Activated naive CD8-positive, alpha-beta T cell (primary cell): ENCODE measurements at regions not wholly inside any gene's neighbourhood (a gene's known extent, or its start where the extent isn't known, plus 50 kb on each side); places are given as distances from the start of the nearest gene placed in this dataset.
"Not testable (repeated sequence)": the region's sequence is repeated elsewhere in the genome, so short reads cannot be mapped to it uniquely, and the experiment has no call there.

Experiments used
- H3K27ac Mint-ChIP-seq: one replicate; pipeline ENCODE4 v1.8.0; 2021; ENCODE audit warnings: mixed read lengths
- H3K27me3 Mint-ChIP-seq: one replicate; pipeline ENCODE4 v1.8.0; 2021; ENCODE audit warnings: mixed read lengths
- H3K36me3 Mint-ChIP-seq: one replicate; pipeline ENCODE4 v1.8.0; 2021; ENCODE audit warnings: mixed read lengths
- H3K4me1 Mint-ChIP-seq: one replicate; pipeline ENCODE4 v1.8.0; 2021; ENCODE audit warnings: low read depth, mixed read lengths
- H3K4me3 Mint-ChIP-seq: one replicate; pipeline ENCODE4 v1.8.0; 2021; ENCODE audit warnings: mild to moderate bottlenecking, mixed read lengths
- H3K9me3 Mint-ChIP-seq: one replicate; pipeline ENCODE4 v1.8.0; 2021; ENCODE audit warnings: low read depth, mixed read lengths

- no peak overlapping the region for H3K27ac Mint-ChIP-seq
- peaks cover 10% of the 10 kb centered on the region for H3K4me1 Mint-ChIP-seq
- H3K9me3 Mint-ChIP-seq = no peaks in the 10 kb centered on the region
- no peak overlapping the region for H3K4me3 Mint-ChIP-seq
- no peaks in the 10 kb centered on the region for H3K27me3 Mint-ChIP-seq
- peaks cover 34% of the 10 kb centered on the region for H3K36me3 Mint-ChIP-seq
Measured at GRCh38 chr7:149584530-149584929, 86.9 kb upstream of the ZNF746 start.

GRCh38 chr7:149584009-149584408 is 86.4 kb upstream of the ZNF746 start:
- Mint-ChIP-seq H3K9me3 (no peaks in the 10 kb centered on the region), H3K27me3 (no peaks in the 10 kb centered on the region), H3K4me1 (peaks cover 10% of the 10 kb centered on the region), H3K27ac (no peak overlapping the region), H3K4me3 (no peak overlapping the region), H3K36me3 (peaks cover 31% of the 10 kb centered on the region)

- Mint-ChIP-seq H3K27ac (no peak overlapping the region), H3K4me3 (no peak overlapping the region), H3K4me1 (peaks cover 10% of the 10 kb centered on the region), H3K9me3 (no peaks in the 10 kb centered on the region), H3K27me3 (no peaks in the 10 kb centered on the region), H3K36me3 (peaks cover 37% of the 10 kb centered on the region)
Measured at GRCh38 chr7:149580328-149580727, 82.7 kb upstream of the ZNF746 start.

GRCh38 chr7:149579365-149579764 is 81.8 kb upstream of the ZNF746 start:
- not testable (repeated sequence) for H3K4me3 Mint-ChIP-seq, H3K9me3 Mint-ChIP-seq, H3K27me3 Mint-ChIP-seq, H3K27ac Mint-ChIP-seq, H3K4me1 Mint-ChIP-seq
- peaks cover 37% of the 10 kb centered on the region for H3K36me3 Mint-ChIP-seq

GRCh38 chr7:149574428-149574827 is 76.8 kb upstream of the ZNF746 start:
- not testable (repeated sequence) for H3K27me3 Mint-ChIP-seq, H3K4me3 Mint-ChIP-seq, H3K4me1 Mint-ChIP-seq, H3K27ac Mint-ChIP-seq
- Mint-ChIP-seq H3K9me3 (peaks cover 17% of the 10 kb centered on the region), H3K36me3 (peaks cover 31% of the 10 kb centered on the region)

GRCh38 chr7:149573519-149573918 is 75.9 kb upstream of the ZNF746 start:
- Mint-ChIP-seq H3K36me3 (peaks cover 32% of the 10 kb centered on the region), H3K9me3 (peaks cover 20% of the 10 kb centered on the region), H3K27ac (no peak overlapping the region)

GRCh38 chr7:149572920-149573319 is 75.3 kb upstream of the ZNF746 start:
- not testable (repeated sequence) for H3K27ac Mint-ChIP-seq, H3K4me1 Mint-ChIP-seq, H3K4me3 Mint-ChIP-seq, H3K27me3 Mint-ChIP-seq
- peaks cover 20% of the 10 kb centered on the region for H3K9me3 Mint-ChIP-seq
- peaks cover 31% of the 10 kb centered on the region for H3K36me3 Mint-ChIP-seq

More at GRCh38 chr7:149573519-149573918, 75.9 kb upstream of the ZNF746 start:
- Mint-ChIP-seq H3K4me1 (peaks cover 2% of the 10 kb centered on the region), H3K4me3 (no peak overlapping the region), H3K27me3 (no peaks in the 10 kb centered on the region)

- Mint-ChIP-seq H3K36me3 (peaks cover 42% of the 10 kb centered on the region), H3K9me3 (peaks cover 22% of the 10 kb centered on the region), H3K27ac (no peak overlapping the region), H3K4me1 (peaks cover 14% of the 10 kb centered on the region), H3K4me3 (no peak overlapping the region), H3K27me3 (no peaks in the 10 kb centered on the region)
Measured at GRCh38 chr7:149570784-149571183, 73.2 kb upstream of the ZNF746 start.

GRCh38 chr7:149569726-149570422 is 72.3 kb upstream of the ZNF746 start:
- Mint-ChIP-seq H3K36me3 (peaks cover 48% of the 10 kb centered on the region), H3K27ac (no peak overlapping the region), H3K27me3 (no peaks in the 10 kb centered on the region), H3K9me3 (peaks cover 23% of the 10 kb centered on the region), H3K4me3 (no peak overlapping the region), H3K4me1 (peaks cover 20% of the 10 kb centered on the region)

GRCh38 chr7:149569025-149569725 is 71.6 kb upstream of the ZNF746 start:
- Mint-ChIP-seq H3K4me1 (peaks cover 22% of the 10 kb centered on the region), H3K36me3 (peaks cover 55% of the 10 kb centered on the region), H3K4me3 (no peak overlapping the region), H3K27me3 (no peaks in the 10 kb centered on the region), H3K9me3 (peaks cover 23% of the 10 kb centered on the region), H3K27ac (no peak overlapping the region)

GRCh38 chr7:149568218-149568617 is 70.6 kb upstream of the ZNF746 start:
- peaks cover 23% of the 10 kb centered on the region for H3K9me3 Mint-ChIP-seq
- H3K36me3 Mint-ChIP-seq = peaks cover 58% of the 10 kb centered on the region
- H3K4me3 Mint-ChIP-seq = no peak overlapping the region
- no peak overlapping the region for H3K27ac Mint-ChIP-seq
- H3K4me1 Mint-ChIP-seq = peaks cover 22% of the 10 kb centered on the region
- H3K27me3 Mint-ChIP-seq = no peaks in the 10 kb centered on the region

- Mint-ChIP-seq H3K27me3 (no peaks in the 10 kb centered on the region), H3K4me1 (peaks cover 20% of the 10 kb centered on the region), H3K27ac (peak overlapping the region; percentile 75), H3K36me3 (peaks cover 45% of the 10 kb centered on the region), H3K4me3 (no peak overlapping the region), H3K9me3 (peaks cover 16% of the 10 kb centered on the region)
Measured at GRCh38 chr7:149566103-149566502, 68.5 kb upstream of the ZNF746 start.

GRCh38 chr7:149565096-149565382 is 67.4 kb upstream of the ZNF746 start:
- Mint-ChIP-seq H3K27me3 (no peaks in the 10 kb centered on the region), H3K27ac (peak overlapping the region; percentile 7), H3K9me3 (peaks cover 13% of the 10 kb centered on the region), H3K4me3 (no peak overlapping the region), H3K36me3 (peaks cover 45% of the 10 kb centered on the region), H3K4me1 (peaks cover 20% of the 10 kb centered on the region)

- Mint-ChIP-seq H3K27me3 (no peaks in the 10 kb centered on the region), H3K4me1 (peaks cover 20% of the 10 kb centered on the region), H3K36me3 (peaks cover 41% of the 10 kb centered on the region), H3K9me3 (peaks cover 7% of the 10 kb centered on the region), H3K4me3 (no peak overlapping the region), H3K27ac (no peak overlapping the region)
Measured at GRCh38 chr7:149564340-149565095, 66.9 kb upstream of the ZNF746 start.

- Mint-ChIP-seq H3K36me3 (peaks cover 34% of the 10 kb centered on the region), H3K4me1 (peaks cover 19% of the 10 kb centered on the region), H3K9me3 (peaks cover 4% of the 10 kb centered on the region), H3K4me3 (no peak overlapping the region), H3K27ac (no peak overlapping the region), H3K27me3 (no peaks in the 10 kb centered on the region)
Measured at GRCh38 chr7:149562602-149563001, 65.0 kb upstream of the ZNF746 start.
